ENCODE measurements at regions not wholly inside any gene's neighbourhood (a gene's known extent, or its start where the extent isn't known, plus 50 kb on each side); places are given as distances from the start of the nearest gene placed in this dataset.
A peak's percentile ranks its signal among the peaks of the same experiment; 100 is the strongest.
"Not testable (repeated sequence)": the region's sequence is repeated elsewhere in the genome, so short reads cannot be mapped to it uniquely, and the experiment has no call there.

- H3K27ac Mint-ChIP-seq, CTCF ChIA-PET, POLR2A ChIA-PET: not testable (repeated sequence)
These were observed 50.8 kb upstream of the GRIN2B start for GRCh38 chr12:14032191-14032590.

DNA sequence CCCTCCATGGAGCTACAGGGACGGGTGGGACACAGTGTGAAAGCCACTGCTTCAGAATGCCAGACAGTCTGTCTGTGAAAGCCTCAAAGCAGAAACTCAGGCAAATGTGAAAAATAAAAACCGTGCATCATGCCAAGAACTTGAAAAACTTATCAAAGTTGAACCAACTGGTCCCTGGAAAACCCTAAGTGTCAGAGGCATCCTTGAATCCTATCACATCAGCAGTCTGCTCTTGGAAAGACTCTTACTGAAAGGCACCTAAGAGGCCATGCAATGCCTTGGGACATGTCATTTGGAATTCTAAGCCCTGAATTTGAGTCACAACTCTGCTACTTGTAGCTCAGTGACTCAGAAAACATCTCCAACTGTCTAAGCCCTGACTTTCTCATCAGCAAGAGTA lies 62.4 kb upstream of the GRIN2B start:
- ChIA-PET POLR2A (no interaction called here), CTCF (no interaction called here)
- no peak overlapping the region for H3K27ac Mint-ChIP-seq
- H3K27me3 Mint-ChIP-seq, result peaks cover 7 to 14% of the 10 kb centered on the region in 2 donors
- no peaks in the 10 kb centered on the region for H3K9me3 ChIP-seq (ENCODE audit: low read length)
- DNase-seq, result no peak
- H3K36me3 ChIP-seq (ENCODE audit: insufficient read depth, low read length), result no peaks in the 10 kb centered on the region
- no peaks in the 10 kb centered on the region for H3K27me3 ChIP-seq (ENCODE audit: insufficient read depth, low read length, poor library complexity, severe bottlenecking)
- no peak overlapping the region for H3K27ac ChIP-seq (ENCODE audit: low read depth, low read length)
- H3K36me3 Mint-ChIP-seq, result no peaks in the 10 kb centered on the region
- no peaks in the 10 kb centered on the region for H3K4me1 ChIP-seq (ENCODE audit: insufficient read depth, low read length)
- H3K4me3 ChIP-seq (ENCODE audit: low read length), result no peak overlapping the region
- H3K9me3 Mint-ChIP-seq, result peaks cover 0 to 10% (median 2%) of the 10 kb centered on the region in 5 donors
- H3K4me3 Mint-ChIP-seq, result no peak overlapping the region
- no peaks in the 10 kb centered on the region for H3K4me1 Mint-ChIP-seq

More at GRCh38 chr12:14032191-14032590, 50.8 kb upstream of the GRIN2B start:
- DNase-seq; H3K4me3 Mint-ChIP-seq; H3K27ac ChIP-seq (ENCODE audit: low read depth, low read length); H3K4me3 ChIP-seq (ENCODE audit: low read length); H3K4me1 Mint-ChIP-seq; H3K27me3 ChIP-seq (ENCODE audit: insufficient read depth, low read length, poor library complexity, severe bottlenecking); H3K4me1 ChIP-seq (ENCODE audit: insufficient read depth, low read length); H3K9me3 Mint-ChIP-seq; H3K36me3 ChIP-seq (ENCODE audit: insufficient read depth, low read length); H3K36me3 Mint-ChIP-seq; H3K9me3 ChIP-seq (ENCODE audit: low read length): not testable (repeated sequence)
- H3K27me3 Mint-ChIP-seq, result peaks cover 0 to 12% of the 10 kb centered on the region in 2 donors

DNA sequence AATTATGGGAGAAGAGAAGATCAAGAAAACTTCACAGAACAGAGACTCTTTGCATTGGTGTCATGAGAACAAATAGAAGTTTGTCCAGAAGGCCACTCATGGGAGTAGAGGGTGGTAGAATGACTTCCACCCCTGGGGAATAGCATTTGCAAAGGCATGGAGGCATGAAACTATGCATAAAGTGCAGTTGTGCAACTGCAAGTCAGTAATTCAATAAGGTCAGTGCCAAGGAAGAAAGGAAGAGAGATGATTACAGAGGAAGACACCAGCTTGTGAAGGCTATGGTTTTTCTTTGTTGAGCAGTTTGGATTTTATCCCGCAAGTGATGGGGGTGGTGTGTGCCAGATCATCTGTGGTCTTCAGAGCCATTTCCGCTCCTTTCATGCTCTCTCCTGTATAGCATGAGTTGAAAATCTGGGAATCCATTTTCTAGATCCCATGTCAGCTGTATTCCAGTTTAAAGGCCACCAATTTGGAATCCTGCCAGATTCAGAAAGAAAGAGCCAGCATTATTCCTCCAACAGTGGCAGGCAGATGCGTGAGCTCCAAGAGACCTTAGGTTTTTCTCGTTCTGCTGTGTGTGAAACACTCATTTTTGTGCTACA lies 67.6 kb upstream of the GRIN2B start:
- Mint-ChIP-seq H3K27me3 (peaks cover 7 to 14% of the 10 kb centered on the region in 2 donors), H3K4me1 (no peaks in the 10 kb centered on the region), H3K27ac (no peak overlapping the region), H3K4me3 (no peak overlapping the region), H3K9me3 (peaks cover 0 to 2% (median 0%) of the 10 kb centered on the region in 5 donors), H3K36me3 (no peaks in the 10 kb centered on the region)
- H3K27ac ChIP-seq (ENCODE audit: low read depth, low read length), result no peak overlapping the region
- H3K36me3 ChIP-seq (ENCODE audit: insufficient read depth, low read length), result no peaks in the 10 kb centered on the region
- ChIA-PET POLR2A (no interaction called here), CTCF (no interaction called here)
- no peak overlapping the region for H3K4me3 ChIP-seq (ENCODE audit: low read length)
- H3K27me3 ChIP-seq (ENCODE audit: insufficient read depth, low read length, poor library complexity, severe bottlenecking), result no peaks in the 10 kb centered on the region
- H3K4me1 ChIP-seq (ENCODE audit: insufficient read depth, low read length), result no peaks in the 10 kb centered on the region
- DNase-seq, result no peak
- no peaks in the 10 kb centered on the region for H3K9me3 ChIP-seq (ENCODE audit: low read length)

- CTCF ChIA-PET, result no interaction called here
- Histone ChIP-seq H3K27me3 (ENCODE audit: insufficient read depth, low read length, poor library complexity, severe bottlenecking) (no peaks in the 10 kb centered on the region), H3K4me3 (ENCODE audit: low read length) (no peak overlapping the region), H3K36me3 (ENCODE audit: insufficient read depth, low read length) (no peaks in the 10 kb centered on the region), H3K27ac (ENCODE audit: low read depth, low read length) (no peak overlapping the region), H3K9me3 (ENCODE audit: low read length) (no peaks in the 10 kb centered on the region), H3K4me1 (ENCODE audit: insufficient read depth, low read length) (no peaks in the 10 kb centered on the region)
- Mint-ChIP-seq H3K27me3 (peaks cover 0 to 6% of the 10 kb centered on the region in 2 donors), H3K4me1 (no peaks in the 10 kb centered on the region), H3K36me3 (no peaks in the 10 kb centered on the region), H3K4me3 (no peak overlapping the region), H3K27ac (no peak overlapping the region), H3K9me3 (no peaks in the 10 kb centered on the region)
- no peak for DNase-seq
- POLR2A ChIA-PET, result no interaction called here
These were observed 76.5 kb upstream of the GRIN2B start for GRCh38 chr12:14057895-14058294.

- no peak overlapping the region for H3K4me3 ChIP-seq (ENCODE audit: low read length)
- Mint-ChIP-seq H3K36me3 (no peaks in the 10 kb centered on the region), H3K4me1 (no peaks in the 10 kb centered on the region), H3K27ac (peak overlapping the region in 1 of 8 donors; percentile 44), H3K27me3 (peaks cover 0 to 6% of the 10 kb centered on the region in 2 donors), H3K9me3 (no peaks in the 10 kb centered on the region), H3K4me3 (no peak overlapping the region)
- CTCF ChIA-PET, result no interaction called here
- H3K27me3 ChIP-seq (ENCODE audit: insufficient read depth, low read length, poor library complexity, severe bottlenecking), result no peaks in the 10 kb centered on the region
- H3K36me3 ChIP-seq (ENCODE audit: insufficient read depth, low read length), result no peaks in the 10 kb centered on the region
- H3K4me1 ChIP-seq (ENCODE audit: insufficient read depth, low read length), result no peaks in the 10 kb centered on the region
- POLR2A ChIA-PET, result no interaction called here
- no peaks in the 10 kb centered on the region for H3K9me3 ChIP-seq (ENCODE audit: low read length)
- no peak overlapping the region for H3K27ac ChIP-seq (ENCODE audit: low read depth, low read length)
- DNase-seq, result no peak
These were observed 77.3 kb upstream of the GRIN2B start for GRCh38 chr12:14058717-14059116.

DNA sequence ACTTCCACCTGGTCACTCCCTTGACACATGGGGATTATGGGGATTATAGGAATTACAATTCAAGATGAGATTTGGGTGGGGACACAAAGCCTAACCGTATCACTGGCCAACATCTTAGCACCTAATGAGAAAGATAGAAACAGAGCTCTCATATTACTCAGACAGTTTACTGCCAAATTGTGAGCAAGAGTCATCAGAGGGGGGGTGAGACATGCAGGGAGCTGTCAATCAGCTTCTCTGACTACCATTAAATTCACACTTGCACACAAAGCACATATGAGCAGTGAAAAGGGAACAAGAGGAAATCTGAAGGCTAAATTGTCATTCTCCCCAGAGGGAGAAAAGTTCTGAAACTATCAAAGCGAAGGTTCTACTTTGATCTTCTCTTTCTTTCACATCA lies 78.1 kb upstream of the GRIN2B start:
- Mint-ChIP-seq H3K9me3 (no peaks in the 10 kb centered on the region), H3K27ac (no peak overlapping the region), H3K4me3 (no peak overlapping the region), H3K27me3 (peaks cover 0 to 3% of the 10 kb centered on the region in 2 donors), H3K36me3 (no peaks in the 10 kb centered on the region), H3K4me1 (no peaks in the 10 kb centered on the region)
- H3K4me1 ChIP-seq (ENCODE audit: insufficient read depth, low read length), result no peaks in the 10 kb centered on the region
- no peak for DNase-seq
- H3K9me3 ChIP-seq (ENCODE audit: low read length), result no peaks in the 10 kb centered on the region
- ChIA-PET CTCF (no interaction called here), POLR2A (no interaction called here)
- no peaks in the 10 kb centered on the region for H3K27me3 ChIP-seq (ENCODE audit: insufficient read depth, low read length, poor library complexity, severe bottlenecking)
- no peaks in the 10 kb centered on the region for H3K36me3 ChIP-seq (ENCODE audit: insufficient read depth, low read length)
- no peak overlapping the region for H3K4me3 ChIP-seq (ENCODE audit: low read length)
- no peak overlapping the region for H3K27ac ChIP-seq (ENCODE audit: low read depth, low read length)

DNA sequence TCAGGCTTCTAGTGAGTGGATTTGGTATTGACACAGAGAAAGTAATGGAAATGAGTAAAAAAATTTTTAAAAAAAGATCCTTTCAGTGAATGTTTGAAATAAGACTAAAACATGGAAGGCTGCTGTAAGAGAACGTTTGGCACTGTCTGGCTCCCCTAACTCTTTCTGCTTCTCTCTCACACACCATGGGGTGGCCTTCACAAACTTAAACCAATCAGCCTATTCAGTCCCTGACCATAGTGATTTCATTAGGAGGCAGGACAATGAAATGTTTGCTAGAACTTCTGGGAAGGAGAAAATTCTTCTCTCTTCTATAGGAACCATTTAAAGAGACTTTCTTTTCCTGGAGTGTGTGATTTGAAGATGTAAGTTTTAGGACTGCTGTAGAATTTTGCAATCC lies 84.2 kb upstream of the GRIN2B start:
- H3K4me3 ChIP-seq (ENCODE audit: low read length), result no peak overlapping the region
- POLR2A ChIA-PET, result no interaction called here

GRCh38 chr12:14066021-14066420 lies 84.6 kb upstream of the GRIN2B start:
- CTCF ChIA-PET, result no interaction called here
- POLR2A ChIA-PET, result no interaction called here
- Histone ChIP-seq H3K4me3 (ENCODE audit: low read length) (no peak overlapping the region), H3K4me1 (ENCODE audit: insufficient read depth, low read length) (no peaks in the 10 kb centered on the region), H3K36me3 (ENCODE audit: insufficient read depth, low read length) (no peaks in the 10 kb centered on the region), H3K27ac (ENCODE audit: low read depth, low read length) (no peak overlapping the region), H3K27me3 (ENCODE audit: insufficient read depth, low read length, poor library complexity, severe bottlenecking) (no peaks in the 10 kb centered on the region), H3K9me3 (ENCODE audit: low read length) (no peaks in the 10 kb centered on the region)
- Mint-ChIP-seq H3K4me3 (no peak overlapping the region), H3K27ac (no peak overlapping the region), H3K36me3 (no peaks in the 10 kb centered on the region), H3K9me3 (peaks cover 0 to 2% (median 0%) of the 10 kb centered on the region in 5 donors), H3K4me1 (no peaks in the 10 kb centered on the region), H3K27me3 (peaks cover 0 to 1% of the 10 kb centered on the region in 2 donors)
- DNase-seq, result no peak

More for the DNA sequence above, 84.2 kb upstream of the GRIN2B start:
- Histone ChIP-seq H3K27me3 (ENCODE audit: insufficient read depth, low read length, poor library complexity, severe bottlenecking) (no peaks in the 10 kb centered on the region), H3K4me1 (ENCODE audit: insufficient read depth, low read length) (no peaks in the 10 kb centered on the region), H3K9me3 (ENCODE audit: low read length) (no peaks in the 10 kb centered on the region), H3K36me3 (ENCODE audit: insufficient read depth, low read length) (no peaks in the 10 kb centered on the region), H3K27ac (ENCODE audit: low read depth, low read length) (no peak overlapping the region)
- peaks cover 0 to 1% of the 10 kb centered on the region in 2 donors for H3K27me3 Mint-ChIP-seq
- DNase-seq, result no peak
- peaks cover 0 to 2% (median 0%) of the 10 kb centered on the region in 5 donors for H3K9me3 Mint-ChIP-seq
- CTCF ChIA-PET, result no interaction called here
- H3K36me3 Mint-ChIP-seq, result no peaks in the 10 kb centered on the region
- no peak overlapping the region for H3K4me3 Mint-ChIP-seq
- no peaks in the 10 kb centered on the region for H3K4me1 Mint-ChIP-seq
- H3K27ac Mint-ChIP-seq, result no peak overlapping the region

- H3K27ac Mint-ChIP-seq, result no peak overlapping the region
- no peaks in the 10 kb centered on the region for H3K4me1 Mint-ChIP-seq
- peaks cover 0 to 2% (median 0%) of the 10 kb centered on the region in 5 donors for H3K9me3 Mint-ChIP-seq
- no peak for DNase-seq
- no peak overlapping the region for H3K4me3 Mint-ChIP-seq
- CTCF ChIA-PET, result no interaction called here
- Histone ChIP-seq H3K4me3 (ENCODE audit: low read length) (no peak overlapping the region), H3K27me3 (ENCODE audit: insufficient read depth, low read length, poor library complexity, severe bottlenecking) (no peaks in the 10 kb centered on the region), H3K27ac (ENCODE audit: low read depth, low read length) (no peak overlapping the region), H3K4me1 (ENCODE audit: insufficient read depth, low read length) (no peaks in the 10 kb centered on the region), H3K36me3 (ENCODE audit: insufficient read depth, low read length) (no peaks in the 10 kb centered on the region), H3K9me3 (ENCODE audit: low read length) (no peaks in the 10 kb centered on the region)
- no peaks in the 10 kb centered on the region for H3K36me3 Mint-ChIP-seq
- POLR2A ChIA-PET, result no interaction called here
- H3K27me3 Mint-ChIP-seq, result peaks cover 0 to 1% of the 10 kb centered on the region in 2 donors
These were observed 87.6 kb upstream of the GRIN2B start for GRCh38 chr12:14068961-14069360.
